ENCODE measurements at regions not wholly inside any gene's neighbourhood (a gene's known extent, or its start where the extent isn't known, plus 50 kb on each side); places are given as distances from the start of the nearest gene placed in this dataset.

DNA sequence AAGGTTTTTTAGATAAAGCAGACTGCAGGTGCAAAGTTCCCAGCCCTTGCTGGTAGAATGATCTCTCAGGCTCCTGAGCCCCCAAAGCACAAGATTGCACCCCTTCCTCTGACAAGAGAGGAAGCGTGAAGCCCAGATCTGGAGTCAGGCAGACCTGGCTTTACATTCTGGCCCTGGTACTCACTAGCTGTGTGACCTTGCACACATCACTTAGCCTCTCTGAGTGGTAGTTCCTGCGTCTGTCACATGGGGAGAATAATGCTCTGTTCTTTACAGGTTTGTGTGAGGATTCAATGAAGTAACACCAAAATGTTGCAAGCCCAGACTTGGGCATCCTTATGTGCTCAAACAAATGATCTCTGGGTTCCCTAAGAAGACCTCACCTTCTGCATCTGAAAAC lies 141.5 kb downstream of the SMAD6 start:
- no peak for TF ChIP-seq SP1 (IDR thresholded peaks at IDR 0.05)
- TF ChIP-seq LEF1 (IDR thresholded peaks at IDR 0.05; ENCODE audit: borderline replicate concordance): no peak
- no peak for TF ChIP-seq ZNF384 (IDR thresholded peaks at IDR 0.05)
